ENCODE measurements at regions not wholly inside any gene's neighbourhood (a gene's known extent, or its start where the extent isn't known, plus 50 kb on each side); places are given as distances from the start of the nearest gene placed in this dataset.

DNA sequence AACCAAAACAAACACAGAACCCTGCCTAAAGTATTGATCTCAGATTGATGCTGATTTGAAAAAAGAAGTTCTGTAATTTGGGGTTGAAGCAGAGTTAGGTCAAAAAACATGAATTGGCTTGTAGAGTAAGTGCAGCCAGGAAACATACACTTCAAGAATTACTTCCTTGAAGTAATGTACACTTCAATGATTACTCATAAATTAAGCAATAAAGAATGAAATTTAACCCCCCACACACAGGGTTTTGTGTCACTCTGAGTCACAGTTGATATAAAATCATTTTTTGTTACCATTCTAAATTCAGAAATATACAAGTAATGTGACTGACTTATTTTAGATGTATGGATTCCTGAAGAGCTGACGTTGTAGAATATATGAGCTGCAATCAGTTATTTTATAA, 622.2 kb downstream of the POM121L12 start:
- no peaks in the 10 kb centered on the region for H3K36me3 Mint-ChIP-seq (ENCODE audit: low read depth)
- no peak for DNase-seq
- H3K4me1 Mint-ChIP-seq (ENCODE audit: low read depth) = no peaks in the 10 kb centered on the region
- no peak overlapping the region for H3K4me3 Mint-ChIP-seq
- H3K27ac Mint-ChIP-seq = no peak overlapping the region
- peaks cover 30% of the 10 kb centered on the region for H3K9me3 Mint-ChIP-seq
- no peaks in the 10 kb centered on the region for H3K27me3 Mint-ChIP-seq

DNA sequence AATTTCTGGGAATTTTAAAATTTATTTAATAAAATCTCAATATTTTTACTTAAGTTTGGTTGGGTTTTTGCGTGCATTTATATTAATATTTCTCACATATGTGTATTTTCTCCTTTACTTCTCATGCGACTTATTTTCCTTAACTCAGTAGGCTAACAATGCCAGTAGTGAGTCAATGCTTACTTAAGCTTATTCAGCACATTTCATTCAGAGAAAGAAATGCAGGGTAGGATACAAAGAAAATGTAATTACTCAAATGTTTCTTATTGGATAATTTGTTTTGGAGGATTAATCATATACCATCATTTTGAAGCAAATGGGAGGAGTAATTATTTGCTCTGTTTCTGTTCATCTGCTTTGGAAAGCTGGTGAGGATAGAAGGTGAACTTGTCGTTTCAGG, 623.5 kb downstream of the POM121L12 start:
- H3K4me1 Mint-ChIP-seq (ENCODE audit: low read depth) = no peaks in the 10 kb centered on the region

DNA sequence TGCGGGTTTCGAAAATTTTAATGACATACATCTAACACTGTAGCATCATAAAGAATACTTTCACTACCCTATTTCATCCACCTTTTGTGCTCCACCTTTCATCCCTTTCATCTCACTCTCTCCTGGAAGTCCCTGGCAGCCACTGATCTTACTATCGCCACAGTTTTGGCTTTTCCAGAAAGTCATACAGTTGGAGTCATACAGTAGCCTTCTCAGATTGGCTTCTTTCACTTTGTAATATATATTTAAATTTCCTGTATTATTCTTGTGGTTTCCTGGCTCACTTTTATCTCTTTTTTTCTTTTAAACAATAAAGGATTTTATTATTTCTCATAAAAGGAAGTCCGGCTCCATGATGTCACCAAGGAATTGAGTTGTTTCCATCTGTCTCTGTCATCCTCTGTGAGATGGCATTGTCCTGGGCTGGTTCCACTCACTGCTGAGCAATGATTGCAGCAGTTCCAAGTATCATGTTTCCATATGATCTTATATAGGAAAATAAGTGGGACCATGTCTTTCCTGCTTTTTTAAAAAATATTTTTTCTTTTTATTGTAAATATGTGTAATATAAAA, 626.3 kb downstream of the POM121L12 start:
- no peaks in the 10 kb centered on the region for H3K4me1 Mint-ChIP-seq (ENCODE audit: low read depth)
- no peaks in the 10 kb centered on the region for H3K27me3 Mint-ChIP-seq
- H3K27ac Mint-ChIP-seq = no peak overlapping the region
- no peak for DNase-seq
- peaks cover 44% of the 10 kb centered on the region for H3K9me3 Mint-ChIP-seq
- no peak overlapping the region for H3K4me3 Mint-ChIP-seq
- H3K36me3 Mint-ChIP-seq (ENCODE audit: low read depth) = no peaks in the 10 kb centered on the region

More for the DNA sequence above, 623.5 kb downstream of the POM121L12 start:
- Mint-ChIP-seq H3K9me3 (peaks cover 38% of the 10 kb centered on the region), H3K27me3 (no peaks in the 10 kb centered on the region), H3K4me3 (no peak overlapping the region), H3K36me3 (ENCODE audit: low read depth) (no peaks in the 10 kb centered on the region), H3K27ac (no peak overlapping the region)
- DNase-seq = no peak

DNA sequence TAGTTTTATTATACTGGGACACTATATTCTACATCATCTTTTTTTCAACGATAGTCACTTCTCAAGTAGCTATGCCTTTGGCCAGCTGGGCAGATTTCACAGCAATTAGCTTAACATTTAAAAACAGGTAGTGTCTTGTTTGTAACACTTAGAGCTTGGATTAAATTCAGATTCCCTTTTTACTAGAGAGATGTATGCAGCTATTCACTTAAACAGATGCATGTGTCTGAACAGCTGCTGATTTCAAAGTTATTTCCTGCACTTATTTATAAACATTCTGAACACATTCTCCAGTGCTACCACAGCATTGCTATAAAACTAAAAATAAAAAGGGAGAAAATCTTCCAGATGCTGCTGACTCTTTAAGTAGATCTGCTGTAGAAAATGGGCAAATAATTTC, 637.2 kb downstream of the POM121L12 start:
- no peak overlapping the region for H3K4me3 Mint-ChIP-seq
- no peaks in the 10 kb centered on the region for H3K4me1 Mint-ChIP-seq (ENCODE audit: low read depth)
- H3K27ac Mint-ChIP-seq = no peak overlapping the region
- no peaks in the 10 kb centered on the region for H3K27me3 Mint-ChIP-seq
- no peak for DNase-seq
- H3K36me3 Mint-ChIP-seq (ENCODE audit: low read depth) = no peaks in the 10 kb centered on the region
- peaks cover 12% of the 10 kb centered on the region for H3K9me3 Mint-ChIP-seq

DNA sequence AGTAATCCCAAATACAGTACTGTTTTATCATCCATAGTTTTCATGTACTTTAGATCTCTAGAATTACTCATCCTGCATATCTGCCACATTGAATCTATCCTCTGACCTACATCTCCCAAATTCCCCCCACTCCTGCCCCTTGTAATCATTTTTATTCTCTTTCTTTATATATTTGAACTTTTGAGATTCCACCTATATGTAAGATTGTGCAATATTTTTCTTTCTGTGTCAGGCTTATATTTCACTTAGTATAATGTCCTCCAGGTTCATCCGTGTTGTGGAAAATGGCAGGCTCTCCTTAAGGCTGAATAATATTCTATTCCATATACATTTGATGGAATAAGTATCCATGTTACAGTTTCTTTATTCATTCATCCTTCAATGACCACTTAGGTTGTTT, 640.4 kb downstream of the POM121L12 start:
- peaks cover 31% of the 10 kb centered on the region for H3K9me3 Mint-ChIP-seq
- no peaks in the 10 kb centered on the region for H3K36me3 Mint-ChIP-seq (ENCODE audit: low read depth)
- no peak overlapping the region for H3K4me3 Mint-ChIP-seq
- DNase-seq = no peak
- H3K27me3 Mint-ChIP-seq = no peaks in the 10 kb centered on the region
- no peaks in the 10 kb centered on the region for H3K4me1 Mint-ChIP-seq (ENCODE audit: low read depth)
- no peak overlapping the region for H3K27ac Mint-ChIP-seq

DNA sequence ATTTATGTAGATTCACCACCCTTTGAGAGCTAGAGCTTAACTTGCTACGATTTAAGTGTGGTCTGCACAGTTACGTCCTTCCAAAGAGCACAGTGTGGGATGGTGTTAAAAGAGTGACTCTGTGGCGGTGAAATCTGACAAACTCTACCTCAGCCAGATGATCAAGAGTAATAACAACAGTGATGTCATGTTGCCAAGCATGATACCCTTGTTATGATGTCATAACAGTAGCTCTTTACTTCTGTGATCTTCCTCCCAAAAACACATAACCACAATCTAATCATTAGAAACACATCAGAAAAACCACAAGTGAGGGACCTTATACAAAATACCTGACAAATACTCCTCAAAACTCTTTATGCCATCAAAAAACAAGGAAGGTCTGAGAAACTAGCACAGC, 649.3 kb downstream of the POM121L12 start:
- peaks cover 27% of the 10 kb centered on the region for H3K9me3 Mint-ChIP-seq
- H3K4me3 Mint-ChIP-seq = no peak overlapping the region
- DNase-seq = no peak
- no peaks in the 10 kb centered on the region for H3K4me1 Mint-ChIP-seq (ENCODE audit: low read depth)
- no peak overlapping the region for H3K27ac Mint-ChIP-seq
- no peaks in the 10 kb centered on the region for H3K27me3 Mint-ChIP-seq
- H3K36me3 Mint-ChIP-seq (ENCODE audit: low read depth) = no peaks in the 10 kb centered on the region

DNA sequence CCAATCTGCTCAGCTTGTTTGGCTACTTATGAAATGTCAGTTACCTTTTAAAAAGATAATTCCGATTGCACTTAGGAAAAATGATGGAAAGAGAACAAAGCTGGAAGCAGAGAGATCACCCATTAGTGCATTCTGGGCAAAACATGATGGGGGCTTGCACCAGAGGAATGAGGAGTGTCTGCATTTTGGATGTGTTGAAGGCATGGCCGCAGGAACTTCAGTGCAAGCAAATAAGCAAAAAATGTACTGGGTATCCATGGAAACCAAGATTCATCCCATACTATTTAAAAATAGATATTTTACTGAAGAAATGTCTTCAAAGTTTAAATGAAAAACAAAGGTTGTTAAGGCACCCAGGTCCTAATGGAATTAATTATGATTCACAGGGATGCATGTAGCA, 655.0 kb downstream of the POM121L12 start:
- H3K36me3 Mint-ChIP-seq (ENCODE audit: low read depth) = no peaks in the 10 kb centered on the region
- H3K4me3 Mint-ChIP-seq = no peak overlapping the region
- no peaks in the 10 kb centered on the region for H3K27me3 Mint-ChIP-seq
- H3K27ac Mint-ChIP-seq = no peak overlapping the region
- H3K4me1 Mint-ChIP-seq (ENCODE audit: low read depth) = no peaks in the 10 kb centered on the region
- H3K9me3 Mint-ChIP-seq = peaks cover 19% of the 10 kb centered on the region
- DNase-seq = no peak

DNA sequence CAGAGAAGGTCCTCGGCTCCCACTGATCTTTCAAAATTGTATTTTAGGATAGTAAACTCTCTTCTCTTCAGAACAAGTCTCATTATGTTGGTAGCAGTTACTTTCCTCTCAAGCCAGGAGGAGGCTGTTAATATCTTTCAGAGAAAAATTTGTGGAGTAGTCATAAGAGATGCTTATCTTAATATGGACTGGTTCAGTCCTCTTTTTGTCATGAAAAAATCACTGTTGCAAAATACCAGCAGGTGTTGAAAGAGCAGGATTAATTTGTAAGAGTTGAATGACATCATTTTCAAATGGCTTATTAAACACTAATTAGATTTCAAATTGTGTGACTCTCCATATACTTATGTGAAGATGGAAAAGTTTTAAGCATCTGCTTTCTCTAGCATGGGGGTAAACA, 662.5 kb downstream of the POM121L12 start:
- H3K27ac Mint-ChIP-seq = no peak overlapping the region
- no peak overlapping the region for H3K4me3 Mint-ChIP-seq
- peaks cover 12% of the 10 kb centered on the region for H3K9me3 Mint-ChIP-seq
- no peaks in the 10 kb centered on the region for H3K4me1 Mint-ChIP-seq (ENCODE audit: low read depth)
- DNase-seq = no peak
- no peaks in the 10 kb centered on the region for H3K27me3 Mint-ChIP-seq
- H3K36me3 Mint-ChIP-seq (ENCODE audit: low read depth) = no peaks in the 10 kb centered on the region

DNA sequence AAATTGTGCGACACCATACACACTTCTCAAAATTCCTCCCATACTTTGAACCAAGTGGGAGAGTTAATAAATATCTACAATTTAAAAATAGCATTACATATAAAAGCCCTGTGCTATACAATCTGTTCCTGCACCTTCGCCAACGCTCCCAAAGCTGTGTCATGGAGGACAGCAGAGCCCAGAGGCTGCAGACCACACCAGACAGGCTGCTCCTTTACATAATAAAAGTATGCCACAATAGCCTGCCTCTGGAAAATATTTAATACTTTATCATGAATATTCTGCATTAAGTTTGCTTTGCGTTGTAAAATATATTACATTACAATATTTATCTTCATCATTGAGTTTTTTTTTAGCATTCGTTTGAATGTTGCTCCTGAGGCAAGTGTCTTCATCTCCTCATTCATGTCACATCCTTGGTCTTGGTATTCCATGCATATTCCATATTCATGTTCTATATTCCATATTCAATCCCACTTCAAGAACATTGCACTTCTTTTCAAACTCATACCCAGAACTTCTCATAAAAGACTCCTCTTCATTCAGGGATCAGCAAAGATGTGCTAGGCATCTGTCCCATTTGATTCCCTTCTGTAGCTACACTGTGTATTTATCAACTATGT, 663.9 kb downstream of the POM121L12 start:
- peaks cover 11% of the 10 kb centered on the region for H3K9me3 Mint-ChIP-seq
- no peaks in the 10 kb centered on the region for H3K27me3 Mint-ChIP-seq
- DNase-seq = no peak
- no peaks in the 10 kb centered on the region for H3K36me3 Mint-ChIP-seq (ENCODE audit: low read depth)
- H3K4me3 Mint-ChIP-seq = no peak overlapping the region
- no peak overlapping the region for H3K27ac Mint-ChIP-seq
- no peaks in the 10 kb centered on the region for H3K4me1 Mint-ChIP-seq (ENCODE audit: low read depth)

DNA sequence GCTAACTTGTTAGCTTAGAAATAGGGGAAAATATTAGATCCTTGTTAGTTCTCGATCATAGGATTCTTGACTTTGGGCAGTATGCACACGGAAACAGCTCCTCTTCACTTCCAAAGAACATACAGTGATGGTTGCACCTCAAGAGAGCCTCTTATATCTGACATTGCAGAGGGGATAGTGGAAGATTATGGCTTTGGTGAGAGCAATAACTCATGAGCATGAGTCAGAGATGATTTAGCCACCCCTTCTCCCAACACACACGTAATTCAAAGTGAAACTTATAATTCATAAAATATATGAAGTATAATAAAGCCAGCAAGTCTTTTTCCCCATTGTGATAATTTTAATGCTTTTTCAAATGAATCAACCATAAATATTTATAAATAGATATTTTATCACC, 683.7 kb downstream of the POM121L12 start:
- peaks cover 26% of the 10 kb centered on the region for H3K9me3 Mint-ChIP-seq

DNA sequence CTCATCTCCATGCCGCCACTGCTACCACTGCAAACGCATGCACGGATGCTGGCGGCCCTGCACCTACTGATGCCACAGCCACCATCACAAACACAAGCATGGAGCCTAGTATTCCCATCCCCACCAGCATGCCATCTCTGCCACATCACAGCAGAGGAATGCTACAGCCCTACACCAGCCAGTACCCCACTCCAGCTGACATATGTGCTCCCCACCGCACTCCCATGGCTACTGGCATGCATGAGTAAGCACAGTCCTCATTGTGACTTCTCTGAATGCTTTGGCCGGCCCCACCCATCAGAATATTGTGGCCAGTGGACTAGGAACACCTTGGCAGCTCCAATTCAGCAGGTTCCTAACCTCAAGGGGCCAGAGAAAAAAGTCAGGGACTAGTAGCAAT, 705.5 kb downstream of the POM121L12 start:
- Mint-ChIP-seq H3K27ac (no peak overlapping the region), H3K27me3 (no peaks in the 10 kb centered on the region), H3K4me3 (no peak overlapping the region), H3K4me1 (ENCODE audit: low read depth) (no peaks in the 10 kb centered on the region), H3K9me3 (peaks cover 47% of the 10 kb centered on the region), H3K36me3 (ENCODE audit: low read depth) (no peaks in the 10 kb centered on the region)
- DNase-seq = no peak

More for the DNA sequence above, 683.7 kb downstream of the POM121L12 start:
- H3K27me3 Mint-ChIP-seq = no peaks in the 10 kb centered on the region
- no peaks in the 10 kb centered on the region for H3K4me1 Mint-ChIP-seq (ENCODE audit: low read depth)
- no peak for DNase-seq
- H3K4me3 Mint-ChIP-seq = no peak overlapping the region
- H3K36me3 Mint-ChIP-seq (ENCODE audit: low read depth) = no peaks in the 10 kb centered on the region
- no peak overlapping the region for H3K27ac Mint-ChIP-seq

DNA sequence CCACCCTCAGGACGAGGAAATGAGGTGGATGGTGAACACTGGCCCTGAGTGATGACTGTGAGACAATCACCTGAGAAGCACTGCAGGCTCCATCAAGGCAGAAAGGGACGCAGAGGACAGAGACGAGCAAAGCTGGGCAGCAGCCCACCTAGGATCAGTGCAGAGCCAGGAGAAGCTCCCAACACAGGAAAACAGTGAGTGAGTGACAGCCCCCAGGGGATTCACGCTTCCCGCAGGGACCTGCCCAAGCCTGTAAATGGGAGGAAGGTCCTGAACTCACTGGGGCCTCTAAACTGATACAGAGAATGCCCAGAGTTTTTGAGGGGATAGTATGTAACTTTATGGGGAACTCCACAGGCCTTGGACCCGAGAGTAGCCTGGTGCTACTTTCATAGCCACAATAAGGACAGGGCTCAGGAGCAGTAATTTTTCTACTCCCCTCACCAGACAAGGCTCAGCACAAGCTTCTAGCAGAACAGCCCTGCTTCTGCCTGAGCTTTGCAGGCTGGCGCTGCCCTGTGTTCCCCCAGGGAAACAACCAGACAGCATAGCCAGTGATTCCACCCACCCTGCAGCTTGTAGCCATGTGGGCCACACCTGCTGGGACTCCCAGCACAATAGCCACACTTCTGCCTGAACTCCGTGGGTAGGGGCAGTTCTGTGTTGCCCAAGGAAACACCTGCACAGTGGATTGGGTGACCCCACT, 708.4 kb downstream of the POM121L12 start:
- H3K4me3 Mint-ChIP-seq = no peak overlapping the region
- H3K9me3 Mint-ChIP-seq = peaks cover 41% of the 10 kb centered on the region
- H3K27ac Mint-ChIP-seq = no peak overlapping the region
- no peaks in the 10 kb centered on the region for H3K36me3 Mint-ChIP-seq (ENCODE audit: low read depth)
- no peaks in the 10 kb centered on the region for H3K27me3 Mint-ChIP-seq
- no peaks in the 10 kb centered on the region for H3K4me1 Mint-ChIP-seq (ENCODE audit: low read depth)
- no peak for DNase-seq

DNA sequence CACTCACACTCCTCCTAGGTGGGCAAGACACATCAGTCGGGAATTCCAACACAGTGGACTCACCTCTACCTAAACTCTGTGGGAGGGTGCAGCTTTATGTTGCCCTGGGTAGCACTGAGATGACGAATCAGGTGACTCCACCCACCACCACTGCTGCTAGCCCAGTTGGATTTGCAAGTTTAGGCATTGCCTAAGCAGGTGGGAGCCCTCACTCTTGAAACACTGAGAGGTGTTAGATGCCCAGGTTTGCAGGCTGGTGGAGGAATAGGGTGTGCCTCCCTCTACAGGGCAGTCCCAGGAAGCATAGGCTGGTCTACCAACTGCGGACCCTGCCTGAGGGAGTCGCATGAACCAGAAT, 708.9 kb downstream of the POM121L12 start:
- no peak overlapping the region for H3K27ac Mint-ChIP-seq
- no peaks in the 10 kb centered on the region for H3K27me3 Mint-ChIP-seq
- H3K4me3 Mint-ChIP-seq = no peak overlapping the region
- no peaks in the 10 kb centered on the region for H3K4me1 Mint-ChIP-seq (ENCODE audit: low read depth)
- no peak for DNase-seq
- peaks cover 36% of the 10 kb centered on the region for H3K9me3 Mint-ChIP-seq
- H3K36me3 Mint-ChIP-seq (ENCODE audit: low read depth) = no peaks in the 10 kb centered on the region

DNA sequence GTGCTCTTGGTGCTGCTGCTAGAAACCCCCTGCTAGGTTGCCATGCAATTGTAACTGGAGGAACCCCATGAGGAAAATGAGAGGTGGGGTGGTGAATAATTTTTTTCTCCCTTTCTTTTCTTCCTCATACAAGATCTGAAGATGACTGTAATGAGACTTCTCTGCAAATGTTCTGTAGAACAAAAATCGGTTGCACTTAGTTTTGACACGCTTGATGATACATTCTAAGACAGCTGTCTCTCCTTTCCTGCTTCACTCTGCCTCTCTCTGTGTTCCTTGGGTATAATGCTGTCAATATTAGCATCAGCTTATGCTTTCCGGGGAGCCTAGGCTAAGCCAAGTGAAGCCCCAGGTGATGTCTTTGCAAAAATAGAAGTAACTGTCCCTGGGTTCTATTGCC, 721.5 kb downstream of the POM121L12 start:
- Mint-ChIP-seq H3K4me3 (no peak overlapping the region), H3K4me1 (ENCODE audit: low read depth) (no peaks in the 10 kb centered on the region), H3K9me3 (peaks cover 21% of the 10 kb centered on the region), H3K36me3 (ENCODE audit: low read depth) (no peaks in the 10 kb centered on the region), H3K27me3 (no peaks in the 10 kb centered on the region), H3K27ac (no peak overlapping the region)
- DNase-seq = no peak

DNA sequence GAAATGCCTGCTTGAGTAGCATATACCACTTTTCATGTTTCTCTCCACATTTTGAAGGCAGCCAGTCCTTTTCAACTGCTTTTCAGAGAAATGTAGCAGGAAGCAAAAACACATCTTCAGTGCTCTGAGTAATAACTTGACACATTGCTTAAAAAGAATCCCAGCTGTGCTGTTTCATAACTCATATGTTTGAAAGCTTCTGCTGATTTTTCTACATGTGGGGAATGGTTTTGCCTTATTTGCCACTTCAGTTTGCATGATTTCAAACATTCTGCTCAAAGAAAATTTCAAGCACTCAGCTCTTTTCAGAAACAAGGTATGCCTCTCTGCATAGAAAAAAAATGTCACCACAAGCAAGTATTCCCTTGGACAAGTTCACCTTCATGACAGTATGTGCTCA, 732.8 kb downstream of the POM121L12 start:
- no peak overlapping the region for H3K27ac Mint-ChIP-seq
- H3K36me3 Mint-ChIP-seq (ENCODE audit: low read depth) = no peaks in the 10 kb centered on the region
- DNase-seq = no peak

More for the DNA sequence above, 732.8 kb downstream of the POM121L12 start:
- Mint-ChIP-seq H3K4me1 (ENCODE audit: low read depth) (no peaks in the 10 kb centered on the region), H3K4me3 (no peak overlapping the region), H3K9me3 (peaks cover 61% of the 10 kb centered on the region), H3K27me3 (no peaks in the 10 kb centered on the region)

Data from activated T-cell treated with anti-CD3 and anti-CD28 coated beads, Interleukin-2, amount 50 U/mL, for 24 hours (primary cell).